ENCODE measurements at regions not wholly inside any gene's neighbourhood (a gene's known extent, or its start where the extent isn't known, plus 50 kb on each side); places are given as distances from the start of the nearest gene placed in this dataset.
"Not testable (repeated sequence)": the region's sequence is repeated elsewhere in the genome, so short reads cannot be mapped to it uniquely, and the experiment has no call there.

GRCh38 chr1:41975850-41976569, 57.3 kb upstream of the HIVEP3 start:
- H3K9me3 ChIP-seq (ENCODE audit: low read length), result no peaks in the 10 kb centered on the region
- H3K79me2 ChIP-seq (ENCODE audit: low read length), result no peaks in the 10 kb centered on the region
- H3K9me2 ChIP-seq (replicated peaks; ENCODE audit: insufficient read depth, low read length), result no peaks in the 10 kb centered on the region
- H3K4me2 ChIP-seq (ENCODE audit: low read depth, low read length, poor library complexity, severe bottlenecking), result no peak overlapping the region
- H3K4me3 ChIP-seq (ENCODE audit: low read length), result no peak overlapping the region
- no peak overlapping the region for H3K27ac ChIP-seq (ENCODE audit: low read length)
- DNase-seq, result no peak
- H3K9ac ChIP-seq (ENCODE audit: low read length), result no peak overlapping the region
- H3K4me1 ChIP-seq (ENCODE audit: low read length), result peaks cover 16% of the 10 kb centered on the region
- H4K20me1 ChIP-seq (ENCODE audit: insufficient read depth, low read depth, low read length), result no peaks in the 10 kb centered on the region
- H2AFZ ChIP-seq (ENCODE audit: low read length), result no peak overlapping the region
- H3K36me3 ChIP-seq (ENCODE audit: insufficient read depth, low read length), result no peaks in the 10 kb centered on the region
- H3K27me3 ChIP-seq (ENCODE audit: low read length), result no peaks in the 10 kb centered on the region

GRCh38 chr1:41975121-41975520, 56.4 kb upstream of the HIVEP3 start:
- no peaks in the 10 kb centered on the region for H4K20me1 ChIP-seq (ENCODE audit: insufficient read depth, low read depth, low read length)
- no peaks in the 10 kb centered on the region for H3K79me2 ChIP-seq (ENCODE audit: low read length)
- H3K4me3 ChIP-seq (ENCODE audit: low read length), result no peak overlapping the region
- no peaks in the 10 kb centered on the region for H3K9me3 ChIP-seq (ENCODE audit: low read length)
- H3K27me3 ChIP-seq (ENCODE audit: low read length), result no peaks in the 10 kb centered on the region
- H3K4me1 ChIP-seq (ENCODE audit: low read length), result peaks cover 16% of the 10 kb centered on the region
- H3K9me2 ChIP-seq (replicated peaks; ENCODE audit: insufficient read depth, low read length), result no peaks in the 10 kb centered on the region
- no peaks in the 10 kb centered on the region for H3K36me3 ChIP-seq (ENCODE audit: insufficient read depth, low read length)
- H3K4me2 ChIP-seq (ENCODE audit: low read depth, low read length, poor library complexity, severe bottlenecking), result no peak overlapping the region
- no peak overlapping the region for H2AFZ ChIP-seq (ENCODE audit: low read length)
- no peak for DNase-seq
- H3K27ac ChIP-seq (ENCODE audit: low read length), result no peak overlapping the region
- H3K9ac ChIP-seq (ENCODE audit: low read length), result no peak overlapping the region

DNA sequence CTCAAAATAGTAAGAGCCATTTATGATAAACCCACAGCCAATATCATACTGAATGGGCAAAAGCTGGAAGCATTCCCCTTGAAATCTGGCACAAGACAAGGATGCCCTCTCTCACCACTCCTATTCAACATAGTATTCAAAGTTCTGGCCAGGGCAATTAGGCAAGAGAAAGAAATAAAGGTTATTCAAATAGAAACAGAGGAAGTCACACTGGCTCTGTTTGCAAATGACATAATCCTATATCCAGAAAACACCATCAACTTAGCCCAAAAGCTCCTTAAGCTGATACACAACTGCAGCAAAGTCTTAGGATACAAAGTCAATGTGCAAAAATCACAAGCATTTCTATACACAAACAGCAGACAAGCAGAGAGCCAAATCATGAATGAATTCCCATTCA, 49.8 kb upstream of the HIVEP3 start:
- H3K27ac ChIP-seq (ENCODE audit: low read length); H3K36me3 ChIP-seq (ENCODE audit: insufficient read depth, low read length); H3K4me3 ChIP-seq (ENCODE audit: low read length); DNase-seq; H2AFZ ChIP-seq (ENCODE audit: low read length); H4K20me1 ChIP-seq (ENCODE audit: insufficient read depth, low read depth, low read length); H3K4me2 ChIP-seq (ENCODE audit: low read depth, low read length, poor library complexity, severe bottlenecking); H3K27me3 ChIP-seq (ENCODE audit: low read length); H3K4me1 ChIP-seq (ENCODE audit: low read length); H3K9me3 ChIP-seq (ENCODE audit: low read length); H3K9ac ChIP-seq (ENCODE audit: low read length); H3K9me2 ChIP-seq (replicated peaks; ENCODE audit: insufficient read depth, low read length); H3K79me2 ChIP-seq (ENCODE audit: low read length): not testable (repeated sequence)

All from Karpas-422 (cell line).